HFFc6 (cell line): ENCODE measurements at regions not wholly inside any gene's neighbourhood (a gene's known extent, or its start where the extent isn't known, plus 50 kb on each side); places are given as distances from the start of the nearest gene placed in this dataset.

Experiments
- DNase-seq: peaks from one replicate; pipeline ENCODE4 v3.0.0-alpha.2; 2018
- H3K27ac Mint-ChIP-seq: 2 replicates; pipeline ENCODE4 v1.8.0; 2020; ENCODE audit warnings: mild to moderate bottlenecking, mixed read lengths
- H3K27me3 Mint-ChIP-seq: 2 replicates; pipeline ENCODE4 v1.8.0; 2021; ENCODE audit warnings: mild to moderate bottlenecking, moderate library complexity, mixed read lengths; ENCODE audit not compliant: insufficient read depth
- H3K36me3 Mint-ChIP-seq: 2 replicates; pipeline ENCODE4 v1.8.0; 2021; ENCODE audit warnings: low read depth, mixed read lengths
- H3K4me1 Mint-ChIP-seq: 2 replicates; pipeline ENCODE4 v1.8.0; 2020; ENCODE audit warnings: low read depth, mixed read lengths
- H3K4me3 Mint-ChIP-seq: 2 replicates; pipeline ENCODE4 v1.8.0; 2020; ENCODE audit warnings: mild to moderate bottlenecking, moderate library complexity, mixed read lengths
- H3K9me3 Mint-ChIP-seq: 2 replicates; pipeline ENCODE4 v1.8.0; 2020; ENCODE audit warnings: mild to moderate bottlenecking, mixed read lengths
- TF ChIP-seq, protein P1 (sequence below): fragments of 200-600 bp; sonication (generic); IDR thresholded peaks from 2 replicates; pipeline ENCODE4 v1.5.0; 2021; ENCODE audit warnings: antibody characterized with exemption, mild to moderate bottlenecking

- no peak overlapping the region for H3K4me3 Mint-ChIP-seq
- H3K27me3 Mint-ChIP-seq: no peaks in the 10 kb centered on the region
- DNase-seq: no peak
- no peak overlapping the region for H3K27ac Mint-ChIP-seq
- peaks cover 38% of the 10 kb centered on the region for H3K9me3 Mint-ChIP-seq
- H3K36me3 Mint-ChIP-seq: peaks cover 4% of the 10 kb centered on the region
- no peaks in the 10 kb centered on the region for H3K4me1 Mint-ChIP-seq
- TF ChIP-seq, protein P1, sequence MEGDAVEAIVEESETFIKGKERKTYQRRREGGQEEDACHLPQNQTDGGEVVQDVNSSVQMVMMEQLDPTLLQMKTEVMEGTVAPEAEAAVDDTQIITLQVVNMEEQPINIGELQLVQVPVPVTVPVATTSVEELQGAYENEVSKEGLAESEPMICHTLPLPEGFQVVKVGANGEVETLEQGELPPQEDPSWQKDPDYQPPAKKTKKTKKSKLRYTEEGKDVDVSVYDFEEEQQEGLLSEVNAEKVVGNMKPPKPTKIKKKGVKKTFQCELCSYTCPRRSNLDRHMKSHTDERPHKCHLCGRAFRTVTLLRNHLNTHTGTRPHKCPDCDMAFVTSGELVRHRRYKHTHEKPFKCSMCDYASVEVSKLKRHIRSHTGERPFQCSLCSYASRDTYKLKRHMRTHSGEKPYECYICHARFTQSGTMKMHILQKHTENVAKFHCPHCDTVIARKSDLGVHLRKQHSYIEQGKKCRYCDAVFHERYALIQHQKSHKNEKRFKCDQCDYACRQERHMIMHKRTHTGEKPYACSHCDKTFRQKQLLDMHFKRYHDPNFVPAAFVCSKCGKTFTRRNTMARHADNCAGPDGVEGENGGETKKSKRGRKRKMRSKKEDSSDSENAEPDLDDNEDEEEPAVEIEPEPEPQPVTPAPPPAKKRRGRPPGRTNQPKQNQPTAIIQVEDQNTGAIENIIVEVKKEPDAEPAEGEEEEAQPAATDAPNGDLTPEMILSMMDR: no peak
These were observed 505.9 kb downstream of the TCERG1L start for GRCh38 chr10:130805635-130806030.

DNA sequence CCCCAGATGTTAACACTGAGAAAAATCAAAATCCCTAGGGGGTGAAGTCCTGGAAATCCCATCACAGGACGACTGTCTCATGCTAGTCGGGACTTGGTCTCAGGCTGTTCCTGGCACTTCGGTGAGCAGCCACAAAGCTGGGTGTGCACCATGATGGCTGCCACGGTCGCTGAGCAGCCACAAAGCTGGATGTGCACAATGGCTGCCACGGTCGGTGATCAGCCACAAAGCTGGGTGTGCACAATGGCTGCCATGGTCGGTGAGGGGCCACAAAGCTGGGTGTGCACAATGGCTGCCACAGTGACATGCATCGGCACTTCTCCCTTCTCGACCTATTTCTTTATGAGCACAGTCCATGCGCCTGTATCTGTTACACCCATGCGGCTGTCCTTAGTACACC, 505.1 kb downstream of the TCERG1L start:
- H3K27me3 Mint-ChIP-seq: no peaks in the 10 kb centered on the region
- H3K4me1 Mint-ChIP-seq: no peaks in the 10 kb centered on the region
- no peak overlapping the region for H3K27ac Mint-ChIP-seq
- peaks cover 4% of the 10 kb centered on the region for H3K36me3 Mint-ChIP-seq
- H3K4me3 Mint-ChIP-seq: no peak overlapping the region
- H3K9me3 Mint-ChIP-seq: peaks cover 40% of the 10 kb centered on the region
- TF ChIP-seq, protein P1: no peak
- DNase-seq: no peak

- TF ChIP-seq, protein P1: no peak
- H3K4me3 Mint-ChIP-seq: no peak overlapping the region
- no peaks in the 10 kb centered on the region for H3K4me1 Mint-ChIP-seq
- peaks cover 4% of the 10 kb centered on the region for H3K36me3 Mint-ChIP-seq
- H3K27ac Mint-ChIP-seq: no peak overlapping the region
- H3K9me3 Mint-ChIP-seq: peaks cover 42% of the 10 kb centered on the region
- DNase-seq: no peak
- H3K27me3 Mint-ChIP-seq: no peaks in the 10 kb centered on the region
These were observed 504.4 kb downstream of the TCERG1L start for GRCh38 chr10:130807096-130807495.

DNA sequence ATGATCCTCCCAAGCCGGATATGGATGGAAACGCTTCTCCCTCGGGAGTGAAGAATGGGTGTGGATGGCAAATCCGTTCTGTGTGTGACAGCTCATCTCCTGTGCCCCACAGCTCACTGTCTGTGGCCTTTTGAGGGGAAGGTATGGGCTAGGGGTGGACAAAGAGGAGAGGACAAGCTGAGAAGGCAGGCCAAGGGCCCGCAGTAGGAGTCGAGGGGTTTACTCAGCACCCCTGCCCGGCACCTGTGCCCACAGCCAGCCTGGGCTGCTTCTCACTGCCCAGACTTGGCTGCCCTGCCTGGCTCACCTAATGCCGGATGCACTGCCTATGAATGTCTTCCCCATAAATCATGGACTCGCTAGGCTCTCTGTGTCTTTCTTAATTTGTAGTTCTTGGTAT, 503.8 kb downstream of the TCERG1L start:
- H3K9me3 Mint-ChIP-seq: peaks cover 35% of the 10 kb centered on the region
- no peak overlapping the region for H3K27ac Mint-ChIP-seq
- H3K27me3 Mint-ChIP-seq: no peaks in the 10 kb centered on the region
- DNase-seq: no peak
- TF ChIP-seq, protein P1: no peak
- no peaks in the 10 kb centered on the region; the same call in 1 of the 2 replicates for H3K36me3 Mint-ChIP-seq
- no peak overlapping the region for H3K4me3 Mint-ChIP-seq
- H3K4me1 Mint-ChIP-seq: no peaks in the 10 kb centered on the region

DNA sequence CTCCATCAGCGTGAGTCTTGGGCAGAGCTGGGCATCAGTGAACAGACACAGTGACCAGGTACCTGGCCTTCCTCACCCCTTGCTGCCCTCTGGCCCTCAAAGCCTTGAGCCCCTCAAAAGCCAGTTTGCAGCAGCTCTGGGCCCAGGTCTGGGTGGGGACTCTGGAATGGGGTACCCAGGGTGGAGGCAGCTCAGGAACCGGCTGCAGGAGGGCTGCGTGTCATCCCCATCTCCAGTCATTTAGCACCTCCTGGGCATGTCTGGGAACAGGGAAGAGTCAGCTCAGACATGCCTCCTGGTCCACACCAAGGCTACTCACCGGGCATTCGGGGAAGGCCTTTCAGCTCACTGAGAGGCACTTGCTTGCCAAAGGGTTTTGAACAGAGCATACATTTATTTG, 503.3 kb downstream of the TCERG1L start:
- Mint-ChIP-seq H3K9me3 (peaks cover 33% of the 10 kb centered on the region), H3K27me3 (no peaks in the 10 kb centered on the region), H3K36me3 (no peaks in the 10 kb centered on the region; the same call in 1 of the 2 replicates), H3K4me1 (no peaks in the 10 kb centered on the region), H3K27ac (no peak overlapping the region), H3K4me3 (no peak overlapping the region)
- TF ChIP-seq, protein P1: no peak
- no peak for DNase-seq

DNA sequence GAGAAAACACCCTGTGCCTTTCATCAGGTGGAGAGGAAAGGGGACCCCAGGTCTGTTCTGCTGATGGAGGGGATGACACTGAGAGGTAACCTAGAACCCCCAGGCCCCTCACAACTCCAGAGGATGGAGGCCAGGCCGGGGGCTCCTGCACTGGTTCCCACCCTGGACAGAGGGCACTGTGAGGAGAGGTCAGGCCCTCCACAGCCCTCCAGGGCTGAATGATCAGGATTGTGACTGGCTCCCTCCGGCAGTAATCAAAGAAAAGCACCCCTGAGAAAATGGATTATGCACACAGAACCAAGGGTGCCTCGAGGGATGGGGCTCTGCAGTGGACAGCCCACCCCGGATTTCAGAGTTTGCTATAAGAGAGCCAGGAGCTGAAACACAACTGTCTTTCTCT, 502.8 kb downstream of the TCERG1L start:
- Mint-ChIP-seq H3K4me3 (no peak overlapping the region), H3K27me3 (no peaks in the 10 kb centered on the region), H3K9me3 (peaks cover 30% of the 10 kb centered on the region), H3K36me3 (no peaks in the 10 kb centered on the region; the same call in 1 of the 2 replicates), H3K27ac (no peak overlapping the region), H3K4me1 (no peaks in the 10 kb centered on the region)
- no peak for DNase-seq
- TF ChIP-seq, protein P1: no peak
